Naive thymus-derived CD4-positive, alpha-beta T cell (primary cell): ENCODE measurements at regions not wholly inside any gene's neighbourhood (a gene's known extent, or its start where the extent isn't known, plus 50 kb on each side); places are given as distances from the start of the nearest gene placed in this dataset.
"Not testable (repeated sequence)": the region's sequence is repeated elsewhere in the genome, so short reads cannot be mapped to it uniquely, and the experiment has no call there.

Source experiments
- ATAC-seq: fragments of 150-1000 bp; cut with Tn5 transposase; 2 replicates; pipeline ENCODE4 v1.10.0; 2021; ENCODE audit warnings: mild to moderate bottlenecking, moderate library complexity
- CTCF ChIA-PET: fragments of 350-600 bp; sonication (Branson Sonifier 250); formaldehyde crosslinking; loops from one replicate; lab custom pipeline; 2021; ENCODE audit warnings: antibody characterized with exemption; lab: Charles Lee
- POLR2A ChIA-PET: fragments of 350-600 bp; sonication (Branson Sonifier 250); formaldehyde crosslinking; loops from one replicate; lab custom pipeline; 2021; ENCODE audit warnings: antibody characterized with exemption, inconsistent platforms; lab: Charles Lee
- DNase-seq, 9 donors: peaks; one replicate each; pipeline versions ENCODE4 v3.0.0 to v3.0.0-alpha.2; 2020 to 2022; ENCODE audit warnings: mixed read lengths in 1 of 9
- H3K27ac ChIP-seq: one replicate; pipeline ENCODE4 v1.7.0; 2013; ENCODE audit warnings: mild to moderate bottlenecking, low read depth, low read length, moderate library complexity
- H3K27me3 ChIP-seq, 2 donors: one replicate each; pipeline ENCODE4 v1.7.0; 2013; ENCODE audit warnings: low read length in 2 of 2, mild to moderate bottlenecking in 2 of 2, moderate library complexity in 2 of 2; ENCODE audit not compliant: control insufficient read depth in 2 of 2, insufficient read depth in 2 of 2
- H3K36me3 ChIP-seq, 3 experiments: 1 replicate in 2 of 3; 2 replicates in 1 of 3; pipeline ENCODE4 v1.7.0; 2013; ENCODE audit warnings: low read length in 3 of 3, mild to moderate bottlenecking in 3 of 3, moderate library complexity in 1 of 3; ENCODE audit not compliant: insufficient read depth in 3 of 3, control insufficient read depth in 2 of 3
- H3K4me1 ChIP-seq, 2 donors: one replicate each; pipeline ENCODE4 v1.7.0; 2013; ENCODE audit warnings: low read length in 2 of 2, mild to moderate bottlenecking in 2 of 2, moderate library complexity in 1 of 2; ENCODE audit not compliant: control insufficient read depth in 2 of 2, insufficient read depth in 2 of 2
- H3K4me3 ChIP-seq: 2 replicates; pipeline ENCODE4 v1.7.0; 2013; ENCODE audit warnings: mild to moderate bottlenecking, low read length
- H3K9me3 ChIP-seq, 3 experiments: 1 replicate in 2 of 3; 2 replicates in 1 of 3; pipeline ENCODE4 v1.7.0; 2013; ENCODE audit warnings: low read length in 3 of 3; ENCODE audit not compliant: control insufficient read depth in 2 of 3
- H3K27ac Mint-ChIP-seq, 9 donors: one replicate each; pipeline ENCODE4 v1.8.0; 2020 to 2022; ENCODE audit warnings: mixed read lengths in 9 of 9, mild to moderate bottlenecking in 8 of 9, moderate library complexity in 5 of 9, inconsistent platforms in 2 of 9
- H3K27me3 Mint-ChIP-seq, 5 donors: one replicate each; pipeline ENCODE4 v1.8.0; 2021 to 2022; ENCODE audit warnings: mixed read lengths in 5 of 5, mild to moderate bottlenecking in 1 of 5
- H3K36me3 Mint-ChIP-seq, 5 donors: one replicate each; pipeline ENCODE4 v1.8.0; 2020 to 2022; ENCODE audit warnings: mixed read lengths in 5 of 5, mild to moderate bottlenecking in 3 of 5, inconsistent platforms in 1 of 5
- H3K4me1 Mint-ChIP-seq, 7 donors: one replicate each; pipeline ENCODE4 v1.8.0; 2020 to 2022; ENCODE audit warnings: mixed read lengths in 7 of 7, mild to moderate bottlenecking in 3 of 7, inconsistent platforms in 1 of 7
- H3K4me3 Mint-ChIP-seq, 10 donors: one replicate each; pipeline ENCODE4 v1.8.0; 2020 to 2022; ENCODE audit warnings: mild to moderate bottlenecking in 10 of 10, mixed read lengths in 10 of 10, moderate library complexity in 6 of 10, inconsistent platforms in 2 of 10
- H3K9me3 Mint-ChIP-seq, 11 donors: one replicate each; pipeline ENCODE4 v1.8.0; 2020 to 2022; ENCODE audit warnings: mixed read lengths in 11 of 11, mild to moderate bottlenecking in 4 of 11, inconsistent platforms in 1 of 11, moderate library complexity in 1 of 11
- intact Hi-C, 2 donors: fragments of 100-400 bp; cut with micrococcal nuclease; formaldehyde crosslinking; loops; one replicate each; pipeline ENCODE4 v1.15.1; 2023

DNA sequence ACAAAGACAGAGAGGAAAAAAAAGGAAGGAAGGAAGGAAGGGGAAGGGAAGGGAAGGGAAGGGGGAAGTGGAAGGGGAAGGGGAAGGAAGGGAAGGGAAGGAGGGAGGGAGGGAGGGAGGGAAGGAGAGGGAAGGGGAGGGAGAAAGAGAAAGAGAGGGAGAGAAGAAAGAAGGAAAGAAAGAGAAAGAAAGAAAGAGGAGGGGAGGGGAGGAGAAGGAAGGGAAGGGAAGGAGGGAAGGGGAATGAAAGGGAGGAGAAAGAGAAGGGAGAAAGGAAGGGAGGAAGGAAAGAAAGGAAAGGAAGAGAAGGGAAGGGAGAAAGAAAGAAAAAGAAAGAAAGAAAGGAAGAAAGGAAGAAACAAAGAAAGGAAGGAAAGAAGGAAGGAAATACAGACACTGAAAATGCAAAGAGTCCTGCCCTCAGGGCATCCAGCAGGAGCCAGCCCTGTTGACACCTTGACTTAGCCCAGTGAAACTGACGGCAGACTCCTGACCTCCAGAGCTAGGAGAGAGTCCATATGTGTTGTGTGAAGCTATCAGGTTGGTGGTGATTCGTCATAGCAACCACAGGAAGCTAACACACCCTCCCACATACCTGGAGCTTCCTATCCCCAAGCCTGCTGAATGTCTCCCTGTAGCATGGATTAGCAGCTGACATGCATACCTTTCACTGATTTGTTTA lies 58.7 kb upstream of the SULF2 start:
- Histone ChIP-seq H3K27ac (no peak overlapping the region), H3K36me3 (no peaks in the 10 kb centered on the region), H3K4me1 (no peaks in the 10 kb centered on the region), H3K4me3 (no peak overlapping the region), H3K27me3 (no peaks in the 10 kb centered on the region), H3K9me3 (no peaks in the 10 kb centered on the region)
- POLR2A ChIA-PET: no interaction called here
- Mint-ChIP-seq H3K4me1 (peaks cover 0 to 5% (median 0%) of the 10 kb centered on the region in 7 donors), H3K27ac (no peak overlapping the region), H3K4me3 (no peak overlapping the region), H3K9me3 (no peaks in the 10 kb centered on the region), H3K27me3 (peaks cover 0 to 8% (median 0%) of the 10 kb centered on the region in 5 donors), H3K36me3 (no peaks in the 10 kb centered on the region)
- no peak for ATAC-seq
- no peak for DNase-seq
- CTCF ChIA-PET: interaction anchor here (0.6 kb wide), 1 partner anchor 114 kb away, joined by 4 read pairs; no protein-coding TSS in a partner anchor
- intact Hi-C loops: no loop called here

DNA sequence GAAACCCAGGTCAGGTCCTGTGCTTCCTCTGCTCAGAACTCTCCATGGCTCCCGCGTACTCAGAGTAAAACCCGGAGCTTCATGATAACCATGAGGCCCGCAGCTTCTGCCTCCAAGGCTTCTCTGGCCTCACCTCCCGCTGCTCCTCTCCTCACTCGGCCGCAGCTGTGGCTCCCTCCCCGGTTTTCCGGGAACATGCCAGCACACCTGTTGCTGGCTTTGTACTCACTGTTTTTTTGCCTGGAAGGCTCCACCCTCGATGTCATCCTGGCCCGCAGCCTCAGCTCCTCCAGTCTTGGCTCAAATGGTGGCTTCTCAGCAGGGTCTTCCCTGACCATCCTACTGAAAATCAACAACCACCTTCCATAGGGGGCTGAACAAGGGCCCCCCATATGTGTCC lies 57.7 kb upstream of the SULF2 start:
- H3K4me1 Mint-ChIP-seq, H3K36me3 ChIP-seq, intact Hi-C loops, H3K9me3 Mint-ChIP-seq, ATAC-seq, CTCF ChIA-PET, POLR2A ChIA-PET, H3K36me3 Mint-ChIP-seq, DNase-seq, H3K4me1 ChIP-seq, H3K27ac ChIP-seq, H3K27me3 ChIP-seq, H3K9me3 ChIP-seq, H3K27me3 Mint-ChIP-seq, H3K27ac Mint-ChIP-seq, H3K4me3 Mint-ChIP-seq, H3K4me3 ChIP-seq: not testable (repeated sequence)

DNA sequence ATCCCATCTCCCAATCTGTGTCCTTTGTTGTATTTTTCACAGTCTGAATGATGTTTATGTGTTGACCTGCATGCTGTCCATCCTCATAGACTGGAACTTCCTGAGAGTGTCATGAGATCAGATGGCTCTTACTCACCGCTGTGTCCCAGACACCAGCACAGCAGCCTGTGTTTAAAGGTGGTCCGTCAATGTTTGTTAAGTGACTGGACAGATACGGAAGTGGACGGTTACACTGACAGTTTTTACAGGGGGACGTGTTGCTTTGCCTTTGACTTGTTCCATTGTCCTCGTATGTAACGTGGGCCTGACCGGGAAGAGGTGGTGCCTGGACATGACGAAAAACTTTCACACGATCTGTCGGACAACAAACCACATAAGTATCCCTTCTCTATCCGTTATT lies 56.7 kb upstream of the SULF2 start:
- H3K27me3 ChIP-seq, intact Hi-C loops, H3K36me3 ChIP-seq, DNase-seq, H3K4me3 Mint-ChIP-seq, H3K27ac Mint-ChIP-seq, H3K36me3 Mint-ChIP-seq, H3K27me3 Mint-ChIP-seq, H3K9me3 Mint-ChIP-seq, CTCF ChIA-PET, H3K27ac ChIP-seq, ATAC-seq, H3K4me1 ChIP-seq, H3K4me3 ChIP-seq, POLR2A ChIA-PET, H3K9me3 ChIP-seq, H3K4me1 Mint-ChIP-seq: not testable (repeated sequence)

DNA sequence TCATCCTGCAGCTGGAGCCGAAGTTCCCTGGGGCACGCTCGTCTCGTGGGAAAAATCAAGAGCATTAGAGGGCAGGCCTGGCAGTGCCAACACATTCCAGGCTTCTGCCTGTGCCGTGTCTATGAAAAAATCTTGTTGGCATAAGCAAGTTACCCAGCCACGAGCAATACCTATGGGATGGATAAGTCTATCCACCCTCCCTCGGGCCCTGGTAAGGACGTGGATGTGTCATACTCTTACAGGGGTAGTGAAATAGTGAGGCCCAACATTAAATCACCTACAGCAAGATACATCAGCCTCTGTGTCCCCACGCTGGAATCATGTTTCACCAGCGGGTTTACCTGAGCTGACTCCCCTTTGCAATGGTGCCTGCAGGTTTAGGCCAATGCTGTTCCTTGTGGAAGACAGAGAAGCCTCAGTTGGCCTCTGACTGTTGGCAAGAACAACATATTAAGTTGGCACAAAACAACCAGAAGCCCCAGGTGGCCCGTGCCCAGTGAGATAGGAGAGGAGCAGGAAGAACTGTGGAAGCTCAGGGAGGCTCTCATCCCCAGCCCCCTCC lies 51.1 kb upstream of the SULF2 start:
- H3K4me3 ChIP-seq, ATAC-seq, CTCF ChIA-PET, H3K9me3 ChIP-seq, POLR2A ChIA-PET, H3K36me3 Mint-ChIP-seq, H3K9me3 Mint-ChIP-seq, H3K4me3 Mint-ChIP-seq, H3K36me3 ChIP-seq, H3K27me3 ChIP-seq, H3K27ac ChIP-seq, H3K4me1 Mint-ChIP-seq, H3K27me3 Mint-ChIP-seq, H3K27ac Mint-ChIP-seq, H3K4me1 ChIP-seq, DNase-seq: not testable (repeated sequence)
- intact Hi-C loops: loop anchor here in 1 of 2 donors (10.0 kb wide), 1 partner anchor 58 kb away; no protein-coding TSS in a partner anchor
